ENCODE measurements at regions not wholly inside any gene's neighbourhood (a gene's known extent, or its start where the extent isn't known, plus 50 kb on each side); places are given as distances from the start of the nearest gene placed in this dataset.
"Not testable (repeated sequence)": the region's sequence is repeated elsewhere in the genome, so short reads cannot be mapped to it uniquely, and the experiment has no call there.

- peak; percentile 80 for DNase-seq
Measured at GRCh38 chr6:81950877-81951276, 198.4 kb upstream of the TENT5A start.

- peak; percentile 43 for DNase-seq
Measured at GRCh38 chr6:81948861-81949260, 196.4 kb upstream of the TENT5A start.

- not testable (repeated sequence) for DNase-seq
Measured at GRCh38 chr6:81948196-81948595, 195.7 kb upstream of the TENT5A start.

DNA sequence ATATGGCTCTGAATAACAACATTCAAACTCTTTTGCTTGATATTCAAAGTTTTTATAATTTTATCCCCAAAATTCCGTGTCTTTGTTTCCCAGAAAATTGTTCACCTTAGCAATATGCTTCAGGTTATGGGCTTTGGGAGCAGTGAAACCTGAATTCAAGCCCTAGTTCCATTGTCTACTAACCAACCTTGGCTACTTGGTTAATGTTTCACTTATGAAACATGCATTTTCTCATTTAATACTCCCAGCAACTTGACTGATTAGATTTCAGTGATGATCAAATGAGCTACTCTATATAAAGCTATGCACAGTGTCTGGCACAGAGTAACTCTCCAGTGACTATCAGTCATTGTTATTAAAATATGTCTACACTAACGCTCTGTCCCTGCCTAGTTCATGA is 192.2 kb upstream of the TENT5A start:
- no peak for DNase-seq

DNA sequence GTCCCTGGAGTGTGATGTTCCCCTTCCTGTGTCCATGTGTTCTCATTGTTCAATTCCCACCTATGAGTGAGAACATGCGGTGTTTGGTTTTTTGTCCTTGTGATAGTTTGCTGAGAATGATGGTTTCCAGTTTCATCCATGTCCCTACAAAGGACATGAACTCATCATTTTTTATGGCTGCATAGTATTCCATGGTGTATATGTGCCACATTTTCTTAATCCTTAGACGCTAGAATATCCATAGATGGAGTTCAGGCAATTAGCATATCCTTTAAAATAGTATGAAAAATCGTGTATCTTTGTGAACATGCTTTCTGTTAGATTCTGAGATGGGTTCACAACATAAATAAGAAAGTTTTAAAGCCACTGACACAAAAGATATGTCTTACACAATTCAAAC is 190.4 kb upstream of the TENT5A start:
- DNase-seq: not testable (repeated sequence)

DNA sequence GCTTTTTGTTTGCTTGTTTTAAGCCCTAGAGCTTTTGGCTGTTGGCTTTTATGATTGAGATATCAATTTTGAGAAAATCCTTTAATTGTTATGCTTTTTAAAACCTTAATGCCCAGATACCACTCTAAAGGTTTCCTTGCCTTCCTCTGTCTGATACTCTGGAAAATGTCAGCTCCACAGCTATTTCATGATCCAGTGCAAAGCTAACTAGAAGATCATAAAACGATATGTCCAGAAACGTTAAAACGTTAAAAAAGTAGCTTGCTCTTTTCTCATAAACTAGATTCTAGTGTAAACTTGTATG is 189.5 kb upstream of the TENT5A start:
- no peak for DNase-seq

GRCh38 chr6:81940451-81940985 is 188.0 kb upstream of the TENT5A start:
- no peak for DNase-seq

GRCh38 chr6:81939766-81940165 is 187.3 kb upstream of the TENT5A start:
- no peak for DNase-seq

GRCh38 chr6:81938991-81939732 is 186.7 kb upstream of the TENT5A start:
- peak; percentile 76 for DNase-seq

GRCh38 chr6:81938014-81938856 is 185.8 kb upstream of the TENT5A start:
- DNase-seq: peak; percentile 94

- peak; percentile 83 for DNase-seq
Measured at GRCh38 chr6:81937296-81937937, 184.9 kb upstream of the TENT5A start.

- no peak for DNase-seq
Measured at GRCh38 chr6:81934936-81935335, 182.5 kb upstream of the TENT5A start.

DNA sequence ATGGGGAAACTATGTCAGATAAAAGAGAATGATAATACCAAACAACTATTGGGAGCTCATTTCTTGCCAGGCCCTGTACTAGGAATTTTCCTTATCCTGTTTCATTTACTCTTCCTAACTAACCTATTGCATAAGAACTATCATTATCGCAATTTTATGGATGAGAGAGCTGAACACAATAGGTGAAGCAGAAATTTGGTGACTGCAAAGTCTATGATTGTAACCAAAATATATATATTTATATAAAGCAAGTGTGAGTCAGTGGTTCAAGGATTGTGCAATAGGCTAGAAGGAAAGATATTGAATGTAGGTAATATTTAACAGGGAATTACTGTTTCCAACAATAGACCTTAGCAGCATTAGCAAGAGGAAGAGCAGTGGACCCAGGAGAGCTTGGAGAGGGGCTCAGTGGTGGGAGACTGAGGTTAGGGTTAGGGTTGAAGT is 181.1 kb upstream of the TENT5A start:
- no peak for DNase-seq

GRCh38 chr6:81933089-81933488 is 180.6 kb upstream of the TENT5A start:
- DNase-seq: no peak

DNA sequence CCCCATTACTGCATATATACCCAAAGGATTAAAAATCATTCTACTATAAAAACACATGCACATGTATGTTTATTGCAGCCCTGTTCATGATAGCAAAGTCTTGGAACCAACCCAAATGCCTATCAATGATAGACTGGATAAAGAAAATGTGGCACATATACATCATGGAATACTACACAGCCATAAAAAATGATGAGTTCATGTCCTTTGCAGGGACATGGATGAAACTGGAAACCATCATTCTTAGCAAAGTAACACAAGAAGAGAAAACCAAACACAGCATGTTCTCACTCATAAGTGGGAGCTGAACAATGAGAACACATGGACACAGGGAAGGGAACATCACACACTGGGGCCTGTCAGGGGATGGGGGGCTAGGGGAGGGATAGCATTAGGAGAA is 180.0 kb upstream of the TENT5A start:
- DNase-seq: not testable (repeated sequence)

DNA sequence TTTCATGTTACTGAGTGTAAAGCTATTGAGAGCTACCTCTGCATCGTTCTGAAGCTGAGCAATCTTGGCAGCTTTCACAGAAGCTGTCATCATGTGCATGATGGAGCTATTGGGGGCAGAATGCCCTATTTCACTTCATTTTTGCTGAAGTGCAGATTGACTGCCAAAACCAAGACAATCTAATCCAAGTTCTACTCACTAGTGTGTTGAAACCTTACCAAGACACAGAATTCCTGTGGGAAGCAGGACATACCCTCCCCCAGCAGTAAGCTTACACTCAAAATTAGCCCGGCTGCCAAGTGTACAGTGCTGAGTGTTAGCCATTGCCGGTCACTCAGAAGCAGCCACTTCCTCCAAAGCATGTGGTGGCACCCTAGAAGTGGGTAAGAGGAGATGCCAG is 177.3 kb upstream of the TENT5A start:
- DNase-seq: peak; percentile 91

DNA sequence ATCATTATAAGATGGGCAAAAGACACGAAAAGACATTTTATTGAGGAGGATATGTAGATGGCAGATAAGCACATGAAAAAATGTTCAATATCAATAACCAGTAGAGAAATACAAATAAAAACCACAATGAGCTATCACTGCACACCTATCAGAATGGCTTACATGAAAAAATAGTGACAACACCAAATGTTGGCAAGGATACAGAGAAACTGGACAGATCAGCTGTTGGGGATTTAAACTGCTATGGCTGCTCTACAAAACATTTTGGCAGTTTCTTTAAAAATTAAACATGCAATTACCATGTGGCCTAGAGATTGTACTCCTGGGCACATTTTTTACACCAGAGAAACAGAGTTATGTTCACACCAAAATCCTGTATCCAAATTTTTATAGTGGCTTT is 172.7 kb upstream of the TENT5A start:
- no peak for DNase-seq

DNA sequence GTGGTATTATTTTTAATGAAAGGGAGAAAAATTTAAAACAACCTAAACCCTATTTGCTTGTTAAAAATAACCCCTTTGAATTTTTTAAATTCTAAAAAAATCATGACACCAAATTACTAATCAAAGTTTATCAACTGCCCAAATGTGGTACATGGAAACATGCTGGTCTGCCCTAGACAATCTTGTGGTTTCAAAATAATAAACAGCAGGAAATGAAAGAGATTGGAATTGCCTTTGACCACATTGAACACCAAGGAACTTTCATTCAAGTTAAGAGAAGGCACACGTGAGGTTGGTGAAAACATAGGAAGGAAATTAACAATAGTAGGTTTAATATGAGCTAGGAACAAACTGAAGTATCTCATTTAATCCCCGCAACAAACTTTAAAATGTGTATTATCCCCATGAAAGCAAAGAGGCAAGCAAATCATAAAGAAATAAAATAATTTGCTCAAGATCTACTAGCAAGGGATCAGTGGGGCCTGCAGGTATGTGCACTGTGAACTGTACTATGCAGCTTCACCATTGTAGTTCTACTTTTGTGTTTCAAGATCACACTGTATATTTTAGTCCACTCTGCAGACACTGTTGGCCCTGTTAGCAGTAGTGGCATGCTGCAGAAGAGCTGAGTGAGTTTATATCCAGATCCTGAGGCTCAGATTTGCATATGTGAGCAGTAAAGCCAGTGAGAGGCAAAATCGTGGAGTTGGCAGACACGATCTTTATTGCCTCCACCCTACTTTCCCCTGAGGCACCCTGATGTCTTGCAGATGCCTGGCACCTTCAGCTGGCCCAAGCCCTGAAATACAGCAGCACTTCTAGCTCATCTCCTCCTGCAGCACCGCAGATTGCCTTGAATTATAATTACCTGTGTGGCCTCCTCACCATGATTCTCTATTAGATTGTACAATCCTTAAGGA is 157.8 kb upstream of the TENT5A start:
- no peak for DNase-seq

GRCh38 chr6:81909162-81909561 is 156.7 kb upstream of the TENT5A start:
- no peak for DNase-seq

DNA sequence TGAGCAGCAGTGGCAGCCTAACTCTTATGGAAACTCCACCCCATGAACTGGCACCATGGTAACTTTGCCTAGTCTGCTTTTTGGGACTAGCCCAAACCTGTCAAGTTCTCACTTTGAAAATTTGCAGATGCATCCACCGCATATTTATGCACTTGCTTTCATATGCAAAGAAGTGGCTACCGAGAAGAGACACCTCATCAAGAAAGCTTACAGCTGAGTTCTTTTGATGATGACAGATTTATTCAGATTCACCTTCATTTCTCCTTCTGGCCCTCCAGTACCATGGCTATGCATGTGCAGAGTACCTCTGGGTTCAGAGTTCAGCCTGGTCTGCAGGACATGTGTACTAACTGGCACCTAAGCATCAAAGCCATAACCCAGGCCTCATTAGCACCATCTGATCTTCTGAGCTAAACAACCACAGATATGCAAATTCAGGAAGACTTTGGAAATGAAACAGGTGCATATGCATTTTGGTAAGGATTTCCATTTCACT is 154.3 kb upstream of the TENT5A start:
- DNase-seq: no peak

DNA sequence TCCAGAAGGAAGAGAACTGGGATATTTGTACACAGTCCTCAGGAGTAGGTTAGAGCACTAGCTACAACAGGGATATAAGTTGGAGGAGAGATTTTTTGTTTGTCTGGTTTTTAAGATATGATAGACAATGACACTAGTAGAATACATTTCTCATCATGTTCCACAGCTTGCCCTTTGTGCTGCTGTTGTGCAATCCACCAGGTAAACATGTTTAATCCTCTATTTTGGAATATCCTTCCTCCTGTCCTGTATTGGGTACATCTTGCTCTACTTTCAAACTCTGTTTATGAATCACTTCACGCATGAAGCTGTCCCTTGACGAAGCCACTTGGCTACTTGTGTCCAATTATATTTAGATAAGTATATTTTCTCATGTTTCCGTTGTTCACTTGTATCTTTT is 153.6 kb upstream of the TENT5A start:
- DNase-seq: no peak

DNA sequence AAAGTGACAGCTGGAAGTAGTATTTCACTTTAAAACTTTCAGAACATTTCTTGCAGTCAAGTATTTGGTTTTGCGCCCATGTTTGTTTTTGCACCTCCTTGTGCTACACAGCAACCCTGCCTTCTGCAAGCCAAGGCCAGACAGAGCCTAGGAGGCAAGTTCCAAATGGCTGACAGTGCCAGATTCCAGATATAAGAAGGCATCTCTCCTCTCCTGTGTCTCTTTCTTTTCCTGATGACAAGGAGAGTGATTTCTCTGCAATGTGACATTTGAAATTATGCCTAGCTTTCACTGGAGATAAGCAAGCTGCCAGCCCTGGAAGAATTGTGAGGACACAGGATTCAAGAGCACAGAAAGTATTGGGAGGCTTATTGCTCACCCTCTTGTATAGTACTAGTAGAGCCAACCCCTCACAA is 149.1 kb upstream of the TENT5A start:
- DNase-seq: no peak

Measured in fibroblast of skin of right quadriceps (primary cell).